ENCODE measurements at regions not wholly inside any gene's neighbourhood (a gene's known extent, or its start where the extent isn't known, plus 50 kb on each side); places are given as distances from the start of the nearest gene placed in this dataset.

GRCh38 chr6:167526465-167527368, 201.8 kb downstream of the TTLL2 start:
- DNase-seq (ENCODE audit: low spot score): no peak
- TF ChIP-seq, protein P1, sequence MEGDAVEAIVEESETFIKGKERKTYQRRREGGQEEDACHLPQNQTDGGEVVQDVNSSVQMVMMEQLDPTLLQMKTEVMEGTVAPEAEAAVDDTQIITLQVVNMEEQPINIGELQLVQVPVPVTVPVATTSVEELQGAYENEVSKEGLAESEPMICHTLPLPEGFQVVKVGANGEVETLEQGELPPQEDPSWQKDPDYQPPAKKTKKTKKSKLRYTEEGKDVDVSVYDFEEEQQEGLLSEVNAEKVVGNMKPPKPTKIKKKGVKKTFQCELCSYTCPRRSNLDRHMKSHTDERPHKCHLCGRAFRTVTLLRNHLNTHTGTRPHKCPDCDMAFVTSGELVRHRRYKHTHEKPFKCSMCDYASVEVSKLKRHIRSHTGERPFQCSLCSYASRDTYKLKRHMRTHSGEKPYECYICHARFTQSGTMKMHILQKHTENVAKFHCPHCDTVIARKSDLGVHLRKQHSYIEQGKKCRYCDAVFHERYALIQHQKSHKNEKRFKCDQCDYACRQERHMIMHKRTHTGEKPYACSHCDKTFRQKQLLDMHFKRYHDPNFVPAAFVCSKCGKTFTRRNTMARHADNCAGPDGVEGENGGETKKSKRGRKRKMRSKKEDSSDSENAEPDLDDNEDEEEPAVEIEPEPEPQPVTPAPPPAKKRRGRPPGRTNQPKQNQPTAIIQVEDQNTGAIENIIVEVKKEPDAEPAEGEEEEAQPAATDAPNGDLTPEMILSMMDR (IDR thresholded peaks at IDR 0.05; ENCODE audit: extremely low read depth, missing control alignments): no peak

DNA sequence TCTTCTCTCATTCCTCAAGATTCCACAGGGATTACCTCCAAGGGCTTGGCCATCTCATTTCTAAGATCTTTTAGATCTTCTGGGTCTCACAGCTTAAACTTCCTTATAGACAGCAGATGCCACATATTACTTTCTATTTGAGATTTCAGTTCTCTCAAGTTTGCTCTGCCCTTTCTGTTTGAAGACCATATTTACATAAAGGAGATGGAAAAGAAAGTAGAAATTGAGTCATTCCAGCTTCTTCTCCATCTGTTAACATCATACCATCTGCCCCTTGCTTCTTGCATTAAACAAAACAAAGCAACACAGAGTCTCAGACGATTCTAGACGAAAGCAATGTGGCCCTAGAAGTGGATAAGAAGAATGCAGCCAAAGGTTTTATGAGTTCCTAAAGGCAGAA, 203.4 kb downstream of the TTLL2 start:
- DNase-seq (ENCODE audit: low spot score): no peak
- TF ChIP-seq, protein P1 (IDR thresholded peaks at IDR 0.05; ENCODE audit: extremely low read depth, missing control alignments): no peak

DNA sequence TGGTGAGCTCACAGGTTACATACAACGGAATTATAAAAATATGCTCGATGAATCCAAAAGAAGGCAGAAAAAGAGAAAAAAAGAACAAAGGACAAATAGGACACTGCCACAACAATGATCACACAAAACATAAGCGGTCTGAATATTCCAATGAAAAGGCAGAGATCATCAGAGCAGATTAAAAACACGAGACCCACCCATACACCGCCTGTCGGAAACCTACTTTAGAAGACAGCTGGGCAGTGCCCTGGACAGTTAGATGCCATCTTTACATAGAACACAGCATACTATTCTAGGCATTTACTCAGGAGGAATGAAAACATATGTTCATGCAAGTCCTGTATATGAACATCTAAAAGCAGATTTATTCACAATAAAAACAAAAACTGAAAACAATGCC, 204.1 kb downstream of the TTLL2 start:
- no peak for DNase-seq (ENCODE audit: low spot score)
- TF ChIP-seq, protein P1 (IDR thresholded peaks at IDR 0.05; ENCODE audit: extremely low read depth, missing control alignments): no peak

GRCh38 chr6:167529444-167530335, 204.8 kb downstream of the TTLL2 start:
- TF ChIP-seq, protein P1 (IDR thresholded peaks at IDR 0.05; ENCODE audit: extremely low read depth, missing control alignments): no peak
- no peak for DNase-seq (ENCODE audit: low spot score)

DNA sequence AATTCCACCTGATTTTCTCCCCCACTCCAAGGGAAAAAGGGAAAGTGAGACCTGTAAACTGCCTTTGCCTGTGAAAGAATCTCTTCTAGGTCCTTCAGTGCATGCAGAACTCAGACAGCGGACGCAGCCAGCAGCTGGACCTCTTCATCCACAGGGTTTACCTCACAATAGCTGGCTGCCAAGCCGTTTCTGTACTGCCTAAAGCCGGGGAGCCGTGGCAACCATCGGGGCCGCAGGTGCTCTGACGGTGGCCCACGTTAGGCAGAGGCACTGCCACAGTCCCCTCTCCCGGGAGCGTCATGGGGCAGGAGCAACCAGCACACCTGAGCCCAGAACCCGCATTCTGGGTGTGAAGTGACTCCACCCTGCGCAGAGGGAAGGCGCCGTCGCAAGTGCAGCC, 206.1 kb downstream of the TTLL2 start:
- TF ChIP-seq, protein P1 (IDR thresholded peaks at IDR 0.05; ENCODE audit: extremely low read depth, missing control alignments): no peak
- DNase-seq (ENCODE audit: low spot score): no peak

DNA sequence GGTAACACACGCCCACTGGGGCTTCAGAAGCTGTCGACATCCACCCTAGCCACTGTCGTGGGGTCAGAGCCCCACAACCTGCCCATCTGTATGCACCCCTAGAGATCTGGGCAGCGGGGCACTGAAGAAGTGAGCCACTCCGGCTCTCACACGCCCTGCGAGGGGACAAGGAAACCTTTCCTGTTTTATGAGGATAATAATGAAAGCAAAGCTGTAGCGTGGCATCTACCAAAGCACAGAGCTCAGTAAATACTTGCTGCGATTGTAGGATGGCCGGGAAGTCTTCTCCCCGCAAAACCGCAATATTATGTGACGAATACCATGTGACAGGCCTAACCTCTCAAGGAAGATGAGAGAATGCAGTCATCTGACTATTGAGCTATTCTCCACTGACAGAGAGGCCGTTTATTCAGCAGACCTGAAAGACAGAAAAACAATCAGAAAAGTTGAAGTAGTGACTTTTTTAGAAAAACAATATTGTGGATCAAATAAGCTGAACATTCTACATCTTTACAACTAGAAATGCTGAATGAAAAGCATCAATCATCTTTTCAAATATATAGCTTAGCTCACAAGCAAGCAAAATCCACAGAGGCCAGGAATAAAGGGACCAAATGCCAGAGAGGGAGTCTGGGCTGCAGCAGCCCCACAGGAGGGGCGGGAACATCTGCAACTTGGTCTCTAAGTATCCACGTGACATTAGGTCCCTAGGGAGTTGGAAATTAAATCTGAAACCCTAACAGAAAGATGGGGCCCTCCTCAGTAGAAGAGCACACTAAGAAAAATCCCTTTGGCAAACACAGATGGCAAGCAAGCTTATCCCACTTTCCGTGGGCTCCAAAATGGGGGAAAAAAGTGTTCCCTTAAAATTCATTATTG, 207.8 kb downstream of the TTLL2 start:
- no peak for DNase-seq (ENCODE audit: low spot score)
- TF ChIP-seq, protein P1 (IDR thresholded peaks at IDR 0.05; ENCODE audit: extremely low read depth, missing control alignments): no peak
